HG03103 (cell line): ENCODE measurements at regions not wholly inside any gene's neighbourhood (a gene's known extent, or its start where the extent isn't known, plus 50 kb on each side); places are given as distances from the start of the nearest gene placed in this dataset.
"Not testable (repeated sequence)": the region's sequence is repeated elsewhere in the genome, so short reads cannot be mapped to it uniquely, and the experiment has no call there.

Experiments
- ATAC-seq: cut with Tn5 transposase; IDR thresholded peaks from one replicate; pipeline ENCODE4 v1.9.1; 2021; ENCODE audit warnings: low read depth; ENCODE audit not compliant: unreplicated experiment

DNA sequence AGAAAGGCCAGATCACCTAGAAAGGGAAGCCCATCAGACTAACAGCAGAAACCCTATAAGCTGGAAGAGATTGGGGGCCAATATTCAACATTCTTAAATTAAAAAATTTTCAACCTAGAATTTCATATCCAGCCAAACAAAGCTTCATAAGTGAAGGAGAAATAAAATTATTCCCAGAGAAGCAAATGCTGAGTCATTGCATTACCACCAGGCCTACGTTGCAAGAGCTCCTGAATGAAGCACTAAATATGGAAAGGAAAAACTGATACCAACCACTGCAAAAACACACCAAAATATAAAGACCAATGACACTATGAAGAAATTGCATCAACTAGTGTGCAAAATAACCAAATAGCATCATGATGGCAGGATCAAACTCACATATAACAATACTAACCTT lies 453.4 kb upstream of the PITX2 start:
- ATAC-seq = not testable (repeated sequence)

DNA sequence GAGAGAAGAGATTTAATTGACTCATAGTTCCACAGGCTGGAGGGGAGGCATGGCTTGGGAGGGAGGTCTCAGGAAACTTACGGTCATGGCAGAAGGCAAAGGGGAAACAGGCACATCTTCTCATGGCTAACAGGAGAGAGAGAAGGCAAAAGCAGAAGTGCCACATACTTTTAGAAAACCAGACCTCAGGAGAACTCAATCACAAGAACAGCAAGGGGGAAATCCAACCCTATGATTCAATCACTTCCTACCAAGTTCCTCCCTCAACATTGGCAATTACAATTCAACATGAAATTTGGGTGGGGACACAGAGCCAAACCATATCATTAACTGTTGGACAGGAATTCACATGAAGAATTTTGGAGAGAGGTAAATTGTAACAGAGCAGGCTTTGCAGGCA lies 485.3 kb upstream of the PITX2 start:
- ATAC-seq = no peak

DNA sequence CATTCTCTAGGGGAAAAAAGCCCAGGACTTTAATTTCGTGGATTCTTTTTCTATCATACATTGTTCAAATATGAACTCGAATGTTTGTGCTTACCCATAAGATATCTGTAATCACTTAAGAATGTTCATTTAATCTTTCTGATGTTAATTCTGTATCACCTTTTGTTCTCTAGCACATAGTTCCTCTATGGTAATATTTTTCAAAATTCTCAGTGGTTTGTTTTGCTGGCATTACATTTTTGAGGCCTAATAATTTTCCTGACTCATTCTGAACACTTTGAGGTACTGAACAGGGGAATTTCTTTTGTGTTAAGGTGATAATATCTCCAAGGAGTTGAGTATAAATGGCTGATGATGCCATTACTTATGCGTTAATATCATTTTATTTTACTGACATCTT lies 490.7 kb upstream of the PITX2 start:
- no peak for ATAC-seq

DNA sequence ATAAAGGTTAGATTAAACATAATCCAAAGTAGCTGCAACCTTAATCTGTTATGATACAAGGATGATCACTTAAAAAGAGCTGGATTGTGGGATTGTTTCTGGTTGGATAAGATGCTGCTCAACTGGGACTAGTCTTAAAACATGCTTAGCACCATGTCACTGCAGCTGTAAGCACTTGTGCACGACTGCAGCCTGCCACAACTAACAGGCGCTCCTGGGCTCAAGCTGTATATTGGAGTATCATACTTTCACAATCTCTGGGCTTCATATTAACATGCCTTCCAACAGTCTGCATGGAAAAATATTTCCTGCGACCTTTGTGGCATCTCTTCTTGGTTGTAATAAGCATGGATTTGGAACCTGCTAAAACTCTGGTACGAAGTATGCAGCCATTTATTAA lies 493.0 kb upstream of the PITX2 start:
- ATAC-seq = no peak

DNA sequence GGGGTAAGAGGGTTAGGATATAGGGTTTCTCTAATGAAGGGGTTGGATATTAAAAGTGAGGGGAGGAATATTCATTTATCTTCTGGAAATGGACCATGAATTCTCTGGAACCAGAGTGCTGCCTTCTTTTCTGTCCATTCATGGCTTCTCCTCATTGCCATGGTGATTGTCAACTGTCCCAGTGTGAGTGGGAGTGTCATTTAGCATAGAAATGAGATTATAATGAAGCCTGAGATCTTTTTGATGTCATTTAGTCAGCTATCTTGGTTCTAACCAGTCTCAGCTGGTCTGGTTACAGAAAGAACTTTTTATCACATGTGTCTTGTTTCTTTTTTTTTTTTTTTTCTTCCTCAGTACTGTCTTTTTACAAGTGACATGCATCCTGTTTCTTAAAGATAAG lies 497.3 kb upstream of the PITX2 start:
- ATAC-seq = no peak

DNA sequence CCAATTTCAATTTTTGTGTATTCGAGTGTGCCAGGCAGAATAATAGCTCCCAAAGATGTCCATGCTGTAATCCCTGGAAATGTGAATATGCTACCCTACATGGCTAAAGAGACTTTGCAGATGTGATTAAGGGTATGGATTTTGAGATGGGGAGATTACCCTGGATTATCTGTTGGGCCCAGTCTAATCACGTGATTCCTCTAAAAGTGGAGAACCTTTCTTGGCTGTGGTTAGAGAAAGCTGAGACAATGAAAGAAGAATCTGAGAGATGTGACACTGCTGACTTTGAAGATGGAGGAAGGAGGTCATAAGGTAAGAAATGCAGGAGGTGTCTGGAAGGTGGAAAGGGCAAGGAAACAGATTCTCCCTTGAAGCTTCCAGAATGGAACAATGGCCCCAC lies 503.5 kb upstream of the PITX2 start:
- no peak for ATAC-seq

DNA sequence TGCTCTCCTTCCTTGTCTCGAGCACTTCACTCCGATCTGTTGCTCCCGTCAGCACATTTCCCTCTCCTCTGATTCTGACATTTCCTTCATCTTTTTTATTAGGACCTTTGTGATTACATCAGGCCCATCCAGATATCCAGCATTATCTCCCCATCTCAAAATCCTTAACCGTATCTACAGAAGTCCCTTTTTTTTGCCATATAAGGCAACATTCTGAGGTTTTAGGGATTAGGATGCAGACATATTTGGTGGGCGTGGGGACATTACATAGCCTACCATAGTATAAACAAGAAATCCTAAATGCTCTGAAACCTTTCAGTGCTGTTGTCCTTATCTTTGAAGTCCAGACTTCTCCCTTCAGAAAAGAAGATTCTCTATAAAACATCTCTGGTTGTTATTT lies 505.0 kb upstream of the PITX2 start:
- ATAC-seq = no peak

DNA sequence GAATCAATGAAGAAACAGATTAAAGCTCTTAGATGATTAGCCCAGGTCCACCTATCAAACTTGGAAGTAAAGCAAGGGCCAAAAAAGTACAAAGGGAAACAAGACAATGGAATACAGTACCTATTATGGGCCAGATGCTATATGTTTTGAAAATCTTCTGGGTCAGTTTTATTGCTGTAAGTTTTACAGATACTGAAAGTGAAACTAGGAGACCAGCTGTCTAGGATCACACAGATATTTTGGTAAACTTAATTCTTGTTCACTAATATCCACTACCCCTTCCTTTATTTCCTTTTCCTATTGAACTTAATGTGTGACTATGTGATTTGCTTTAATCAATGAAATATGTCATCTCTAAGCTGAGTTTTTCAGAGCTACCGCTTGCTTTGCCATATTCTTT lies 505.4 kb upstream of the PITX2 start:
- no peak for ATAC-seq

DNA sequence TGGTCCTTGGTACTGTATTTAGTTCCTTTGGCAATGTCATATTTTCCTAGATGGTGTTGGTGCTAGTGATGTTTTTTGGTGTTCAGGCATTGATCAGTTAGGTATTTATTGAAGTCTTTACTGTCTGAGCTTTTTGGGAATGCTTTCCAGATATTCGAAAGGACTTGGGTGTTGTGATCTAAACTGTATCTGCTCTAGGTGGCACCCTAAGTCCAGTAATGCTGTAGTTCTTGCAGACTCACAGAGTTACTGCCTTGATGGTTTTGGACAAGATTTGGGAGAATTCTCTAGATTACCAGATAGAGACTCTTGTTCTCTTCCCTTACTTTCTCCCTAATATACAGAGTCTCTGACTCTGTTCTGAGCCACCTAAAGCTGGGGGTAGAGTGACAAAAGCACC lies 513.6 kb upstream of the PITX2 start:
- no peak for ATAC-seq

DNA sequence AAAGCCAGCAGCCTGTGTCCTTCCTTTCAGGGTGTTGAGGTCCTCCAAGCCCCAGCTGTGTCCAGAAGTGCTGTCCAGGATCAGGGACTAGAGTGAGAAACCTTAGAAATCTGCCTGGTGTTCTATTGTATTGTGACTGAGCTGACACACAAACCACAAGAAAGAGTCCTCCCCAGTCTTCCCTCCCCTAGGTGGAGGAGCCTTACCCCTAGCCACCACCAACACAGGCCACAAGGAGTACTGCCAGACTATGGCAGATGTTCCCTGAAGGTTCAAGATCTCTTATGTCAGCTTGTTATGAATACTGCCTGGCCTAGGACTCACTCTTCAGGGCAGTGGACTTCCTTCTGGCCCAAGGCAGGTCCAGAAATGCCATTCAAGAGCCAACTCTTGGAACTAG lies 514.1 kb upstream of the PITX2 start:
- ATAC-seq = no peak

DNA sequence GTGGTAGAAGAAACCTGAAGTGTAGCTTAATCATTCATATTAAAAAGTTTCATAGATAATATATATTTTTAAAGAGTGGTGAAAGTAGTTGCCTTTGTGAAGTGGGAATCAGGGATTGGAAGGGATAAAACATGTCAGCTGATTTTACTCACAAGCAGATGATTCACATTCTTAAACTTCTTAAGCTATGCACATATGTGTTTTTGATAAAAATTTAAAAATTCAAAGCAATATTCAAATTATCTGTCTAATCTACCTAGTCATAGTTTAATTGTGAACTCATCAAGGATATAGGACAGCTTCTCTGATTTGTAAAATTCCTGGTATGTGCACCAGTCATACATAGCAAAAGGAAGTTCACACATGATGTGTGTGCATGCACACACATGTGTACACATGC lies 520.6 kb upstream of the PITX2 start:
- no peak for ATAC-seq

DNA sequence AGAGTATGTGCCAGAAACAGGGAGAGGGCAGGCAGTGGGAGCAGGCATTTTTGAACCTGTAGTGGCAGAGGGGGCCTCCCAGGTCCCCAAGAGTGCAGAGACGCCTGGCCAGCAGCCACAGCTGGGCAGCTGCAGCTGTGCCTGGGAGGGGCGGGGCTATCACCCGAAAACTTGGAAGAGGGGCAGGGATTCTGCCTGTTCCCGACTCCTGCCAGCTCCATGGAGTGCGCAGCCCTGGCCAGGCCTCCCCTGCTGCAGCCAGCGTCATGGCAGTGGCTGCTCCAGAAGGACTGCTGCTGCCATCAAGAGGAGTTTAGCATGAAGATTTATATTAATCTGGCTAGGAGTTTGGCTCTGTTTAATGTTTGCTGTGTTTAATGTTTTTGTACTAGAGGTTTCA lies 532.1 kb upstream of the PITX2 start:
- no peak for ATAC-seq

DNA sequence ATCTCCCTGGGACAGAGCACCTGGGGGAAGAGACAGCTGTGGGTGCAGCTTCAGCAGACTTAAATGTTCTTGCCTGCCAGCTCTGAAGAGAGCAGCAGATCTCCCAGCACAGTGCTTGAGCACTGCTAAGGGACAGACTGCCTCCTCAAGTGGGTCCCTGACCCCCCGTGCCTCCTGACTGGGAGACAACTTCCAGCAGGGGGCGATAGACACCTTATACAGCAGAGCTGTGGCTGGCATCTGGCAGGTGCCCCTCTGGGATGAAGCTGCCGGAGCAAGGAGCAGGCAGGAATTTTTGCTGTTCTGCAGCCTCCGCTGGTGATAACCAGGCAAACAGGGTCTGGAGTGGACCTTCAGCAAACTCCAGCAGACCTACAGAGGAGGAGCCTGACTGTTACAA lies 541.7 kb upstream of the PITX2 start:
- not testable (repeated sequence) for ATAC-seq

DNA sequence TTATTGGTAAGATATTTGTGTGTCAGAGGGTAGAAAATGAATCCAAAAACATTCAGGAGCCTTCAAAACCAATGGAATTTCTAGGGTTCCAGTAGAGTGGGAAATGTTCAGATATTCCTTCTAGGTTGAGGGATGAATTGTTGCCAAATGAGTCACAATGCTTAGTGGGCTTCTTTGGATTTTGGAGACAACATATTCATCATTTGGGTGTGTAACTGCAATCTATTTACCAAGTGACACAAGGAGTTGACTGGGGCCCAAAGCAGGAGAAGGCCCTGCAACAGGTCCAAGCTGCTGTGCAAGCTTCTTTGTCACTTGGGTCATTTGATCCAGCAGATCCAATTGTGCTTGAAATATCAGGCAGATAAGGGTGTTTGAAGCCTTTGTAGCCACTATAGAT lies 551.5 kb upstream of the PITX2 start:
- ATAC-seq = no peak

DNA sequence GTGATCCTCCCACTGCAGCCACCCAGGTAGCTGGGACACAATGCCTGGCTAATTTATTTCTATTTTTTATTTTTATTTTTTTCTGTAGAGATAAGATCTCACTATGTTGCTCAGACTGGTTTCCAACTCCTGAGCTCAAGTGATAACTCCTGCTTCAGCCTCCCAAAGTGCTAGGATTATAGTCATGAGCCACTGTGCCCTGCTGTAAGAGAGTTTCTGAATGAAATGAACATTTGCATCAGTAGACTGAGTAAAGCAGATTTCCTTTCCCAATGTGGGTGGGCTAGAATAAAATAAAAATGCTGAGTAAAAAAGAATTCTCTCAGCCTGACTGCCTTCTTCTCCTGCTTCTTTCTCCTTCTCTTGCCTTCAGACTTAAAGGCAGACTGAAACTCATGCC lies 555.4 kb upstream of the PITX2 start:
- ATAC-seq = no peak

DNA sequence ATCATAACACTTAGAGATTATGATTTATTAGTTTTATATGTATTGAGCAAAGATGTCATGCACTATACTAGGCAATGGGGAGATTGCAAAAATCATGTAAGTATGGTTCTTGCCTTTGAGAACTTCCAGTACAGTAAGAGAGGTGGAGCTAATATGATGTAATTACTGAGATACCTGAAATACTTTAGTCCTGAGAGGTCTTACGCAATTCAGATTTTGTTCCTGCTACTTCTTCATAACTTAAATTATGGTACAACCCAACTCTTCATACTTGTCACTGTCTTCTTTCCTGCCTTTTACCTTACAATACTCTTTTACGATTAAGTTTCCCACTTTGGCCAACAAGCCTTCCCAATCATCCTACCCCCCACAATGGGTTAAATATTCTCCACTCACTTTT lies 564.2 kb upstream of the PITX2 start:
- ATAC-seq = no peak

DNA sequence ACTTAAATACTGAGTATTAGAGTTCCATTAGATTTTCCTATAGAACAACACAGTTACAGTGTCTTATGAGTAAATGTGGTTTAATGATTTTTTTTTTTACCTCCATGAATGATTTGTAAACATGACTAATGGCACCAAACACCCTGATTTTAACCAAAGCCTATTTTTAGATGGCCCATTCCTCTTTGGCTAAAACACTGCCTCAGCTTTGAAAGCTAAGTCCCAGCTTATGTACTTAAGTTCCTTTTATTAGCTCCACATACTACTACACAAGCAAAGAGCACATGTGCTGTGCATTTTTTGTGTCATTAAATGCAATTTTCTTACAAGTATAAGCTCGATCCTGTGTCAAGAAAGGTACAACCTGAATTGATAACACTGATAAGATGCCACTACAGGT lies 575.6 kb upstream of the PITX2 start:
- ATAC-seq = no peak

DNA sequence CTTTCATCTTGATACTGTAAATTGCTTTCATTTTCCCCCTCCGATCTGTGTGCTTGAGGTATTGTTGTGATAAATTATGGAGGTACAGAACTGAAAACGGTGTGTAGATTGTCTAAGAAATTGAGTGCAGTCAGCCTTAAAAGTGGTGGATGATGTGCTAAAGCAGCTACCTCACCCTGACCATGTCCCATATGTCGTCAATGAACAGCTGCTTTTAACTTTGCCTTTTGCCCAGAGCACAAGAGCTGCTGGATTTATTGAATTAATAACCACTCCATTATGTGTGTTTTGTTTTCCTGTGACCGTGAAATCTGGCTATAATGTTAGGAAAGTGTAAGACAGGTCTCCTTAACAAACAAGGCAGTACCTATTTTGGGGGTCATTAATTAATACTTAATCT lies 581.9 kb upstream of the PITX2 start:
- ATAC-seq = no peak

DNA sequence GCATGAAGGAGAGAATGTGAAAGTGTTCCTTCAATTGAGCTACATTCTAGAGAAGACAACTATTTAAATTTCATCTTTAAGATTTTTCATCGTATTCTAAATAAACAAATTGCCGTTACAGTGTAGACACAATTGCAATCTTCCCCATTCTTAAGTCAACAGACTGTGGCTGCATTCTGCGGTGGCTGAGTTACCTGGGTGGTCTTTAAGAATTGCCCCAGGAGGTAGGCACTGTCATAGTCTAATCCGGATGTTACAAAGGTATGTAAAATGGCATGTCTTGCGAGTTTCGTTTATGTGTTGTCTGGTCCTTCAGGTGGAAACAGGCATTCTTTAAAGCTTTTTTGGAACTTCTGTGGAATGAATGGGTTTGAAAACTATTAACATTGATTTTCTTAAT lies 586.1 kb upstream of the PITX2 start:
- no peak for ATAC-seq

DNA sequence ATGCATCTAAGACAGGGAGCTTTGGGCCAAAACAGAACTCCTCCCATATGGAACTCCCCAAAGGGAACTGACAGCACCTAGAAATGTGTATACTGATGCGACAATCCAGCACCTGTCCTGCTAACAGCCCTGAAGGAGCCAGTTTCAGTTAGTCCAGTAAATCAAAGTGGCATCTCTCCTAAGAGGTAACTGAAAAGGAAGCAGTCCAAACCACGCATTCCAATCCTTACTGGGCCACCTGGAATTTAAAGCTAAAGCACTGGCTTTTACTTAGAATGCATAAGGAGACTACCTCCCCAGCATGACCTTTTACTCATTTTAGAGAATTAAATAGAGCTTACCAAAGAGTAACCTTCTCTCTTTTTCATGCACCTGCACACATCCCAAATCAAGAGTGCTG lies 586.8 kb upstream of the PITX2 start:
- no peak for ATAC-seq

DNA sequence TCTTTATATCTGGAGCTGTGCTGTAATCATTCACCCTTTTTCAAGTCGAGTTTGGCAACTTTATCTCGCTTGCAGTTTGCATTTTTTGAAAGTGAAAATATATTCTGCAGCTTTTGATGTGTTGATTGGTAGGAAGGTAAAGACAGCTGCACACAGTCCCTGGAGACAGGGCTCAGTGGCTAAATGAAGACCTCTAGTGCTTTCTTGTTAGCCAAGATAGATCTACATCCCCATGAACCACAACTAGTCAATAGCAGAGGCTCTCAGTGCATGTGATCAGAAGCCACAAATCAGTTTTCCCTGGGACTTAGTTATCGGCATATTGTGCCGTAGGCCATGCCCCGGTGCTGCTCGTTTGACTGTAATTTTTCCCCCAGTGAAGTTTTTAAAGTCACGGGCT lies 587.7 kb upstream of the PITX2 start:
- no peak for ATAC-seq

DNA sequence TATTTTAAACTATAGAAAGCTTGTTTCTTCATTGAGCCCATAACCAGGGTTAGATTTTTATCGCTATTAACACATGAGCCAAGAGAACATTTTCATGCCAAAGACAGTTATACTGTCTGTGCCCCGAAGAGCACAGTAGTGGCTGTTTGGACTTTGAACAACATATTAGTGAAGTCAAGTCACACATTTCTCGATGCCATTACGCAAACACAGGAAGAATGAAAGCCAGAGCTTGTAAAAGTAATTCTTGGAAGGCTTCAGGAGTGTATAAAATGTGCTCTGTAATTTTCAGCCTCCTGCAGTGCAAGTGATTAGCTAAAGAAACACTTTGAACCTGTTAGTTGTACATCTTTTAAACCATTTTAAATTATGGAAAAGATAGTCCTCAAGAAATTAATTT lies 590.7 kb upstream of the PITX2 start:
- ATAC-seq = no peak

DNA sequence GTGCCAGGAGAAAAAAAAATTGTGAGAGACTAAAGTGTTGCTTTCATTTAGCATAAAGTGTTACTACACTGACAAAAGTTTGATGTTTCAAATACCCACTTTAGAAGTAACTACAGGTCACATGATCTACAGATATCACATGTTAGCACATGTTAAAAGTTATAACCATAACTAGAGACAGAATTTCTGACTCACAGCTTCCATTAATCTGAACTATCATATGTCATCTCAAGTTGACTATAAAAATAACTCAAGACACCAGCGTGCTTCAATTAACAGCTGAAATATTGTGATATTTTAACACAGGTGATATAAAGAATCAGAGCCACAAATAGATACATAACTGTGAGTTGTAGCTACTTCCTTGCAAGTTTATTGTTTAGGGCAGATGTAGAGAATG lies 591.5 kb upstream of the PITX2 start:
- ATAC-seq = no peak

DNA sequence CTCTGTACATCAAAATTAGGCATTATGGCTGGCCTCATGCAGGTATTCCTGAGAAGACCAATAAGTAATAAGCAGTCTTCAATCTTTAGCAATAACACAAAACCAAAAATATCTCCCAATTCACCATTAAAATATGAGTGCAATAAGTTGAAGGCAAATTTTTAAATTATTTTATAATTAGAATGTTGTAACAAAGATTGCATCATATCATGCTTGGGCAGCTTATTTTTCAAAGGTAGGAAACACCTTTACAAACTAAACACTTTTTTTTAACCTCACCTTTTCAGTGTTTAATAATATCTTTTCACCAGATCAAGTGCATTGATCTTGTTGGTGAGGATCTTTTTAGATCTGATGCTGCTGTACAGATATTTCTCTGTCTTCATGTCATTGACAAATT lies 592.9 kb upstream of the PITX2 start:
- no peak for ATAC-seq
